ENCODE measurements at regions not wholly inside any gene's neighbourhood (a gene's known extent, or its start where the extent isn't known, plus 50 kb on each side); places are given as distances from the start of the nearest gene placed in this dataset.

GRCh38 chr2:234733795-234734600 is 217.8 kb upstream of the SH3BP4 start:
- H3K36me3 ChIP-seq = no peaks in the 10 kb centered on the region
- ATAC-seq = no peak
- intact Hi-C loops (cut with DNase I) = no loop called here
- 74% methylated on average over 6 of the region's 6 CpGs for WGBS, 2 donors
- no peak for TF ChIP-seq CTCF (IDR thresholded peaks at IDR 0.05)
- H3K27ac ChIP-seq = no peak overlapping the region
- no peak overlapping the region for H3K4me3 ChIP-seq
- FAIRE-seq = no peak
- H3K9me3 ChIP-seq = no peaks in the 10 kb centered on the region
- no peak for DNase-seq
- no peaks in the 10 kb centered on the region for H3K27me3 ChIP-seq
- no peaks in the 10 kb centered on the region for H3K4me1 ChIP-seq

GRCh38 chr2:234733093-234733489 is 218.7 kb upstream of the SH3BP4 start:
- no peaks in the 10 kb centered on the region for H3K36me3 ChIP-seq
- H3K27ac ChIP-seq = no peak overlapping the region
- H3K4me1 ChIP-seq = no peaks in the 10 kb centered on the region
- no peak for ATAC-seq
- WGBS, 2 donors = 87 to 93% methylated on average over 6 of the region's 6 CpGs
- no peak for TF ChIP-seq CTCF (IDR thresholded peaks at IDR 0.05)
- DNase-seq = no peak
- no peaks in the 10 kb centered on the region for H3K9me3 ChIP-seq
- H3K4me3 ChIP-seq = no peak overlapping the region
- H3K27me3 ChIP-seq = no peaks in the 10 kb centered on the region
- intact Hi-C loops (cut with DNase I) = no loop called here
- FAIRE-seq = no peak

- Histone ChIP-seq H3K4me3 (no peak overlapping the region), H3K4me1 (no peaks in the 10 kb centered on the region), H3K27me3 (no peaks in the 10 kb centered on the region), H3K27ac (no peak overlapping the region), H3K36me3 (no peaks in the 10 kb centered on the region), H3K9me3 (no peaks in the 10 kb centered on the region)
- TF ChIP-seq CTCF (IDR thresholded peaks at IDR 0.05) = no peak
- FAIRE-seq = no peak
- ATAC-seq = no peak
- intact Hi-C loops (cut with DNase I) = no loop called here
- DNase-seq = no peak
- WGBS, 2 donors = 89 to 93% methylated on average over 3 of the region's 3 CpGs
Measured at GRCh38 chr2:234732404-234733092, 219.3 kb upstream of the SH3BP4 start.

GRCh38 chr2:234731236-234731635 is 220.6 kb upstream of the SH3BP4 start:
- WGBS, 2 donors = 81 to 89% methylated on average over 6 of the region's 6 CpGs
- ATAC-seq (no peak), FAIRE-seq (no peak), DNase-seq (no peak)
- TF ChIP-seq CTCF (IDR thresholded peaks at IDR 0.05) = no peak
- intact Hi-C loops (cut with DNase I) = no loop called here
- Histone ChIP-seq H3K27me3 (no peaks in the 10 kb centered on the region), H3K9me3 (no peaks in the 10 kb centered on the region), H3K36me3 (no peaks in the 10 kb centered on the region), H3K4me1 (no peaks in the 10 kb centered on the region), H3K27ac (no peak overlapping the region), H3K4me3 (no peak overlapping the region)

All from pancreas (tissue), 10 donors.